Epithelial cell of proximal tubule (primary cell): ENCODE measurements at regions not wholly inside any gene's neighbourhood (a gene's known extent, or its start where the extent isn't known, plus 50 kb on each side); places are given as distances from the start of the nearest gene placed in this dataset.

Experiments
- DNase-seq: peaks from one replicate; pipeline ENCODE4 v3.0.0-alpha.2; 2011; ENCODE audit warnings: low read depth
- H3K4me3 ChIP-seq: 2 replicates; pipeline ENCODE4 v1.5.1; 2011; ENCODE audit warnings: low read depth, mild to moderate bottlenecking, low read length
- CTCF ChIP-seq: conservative IDR thresholded peaks from 2 replicates; pipeline ENCODE4 v1.5.1; 2012; ENCODE audit warnings: low read depth, mild to moderate bottlenecking, low read length

GRCh38 chr5:68484307-68485068 lies 268.9 kb downstream of the PIK3R1 start:
- TF ChIP-seq CTCF = no peak
- no peak for DNase-seq
- no peak overlapping the region for H3K4me3 ChIP-seq

DNA sequence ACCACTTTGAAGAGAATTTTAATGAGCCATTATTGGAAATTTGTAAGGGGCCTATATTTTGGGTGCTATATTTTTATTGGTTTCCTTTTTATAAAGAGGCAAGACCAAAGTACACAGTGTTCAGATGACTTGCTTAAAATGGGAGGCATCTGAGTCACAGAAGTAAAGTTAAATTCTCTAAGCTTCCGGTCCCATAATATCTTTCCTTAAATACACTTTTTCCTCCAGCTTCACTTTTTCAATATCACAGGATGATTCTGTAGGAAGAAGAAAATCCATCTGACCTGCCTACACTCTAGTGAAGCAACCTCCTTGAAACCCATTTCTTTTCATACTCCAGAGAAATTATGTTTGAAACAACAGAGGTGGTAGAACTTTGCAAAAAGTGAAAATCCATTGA lies 274.0 kb downstream of the PIK3R1 start:
- no peak for TF ChIP-seq CTCF
- H3K4me3 ChIP-seq = no peak overlapping the region
- no peak for DNase-seq

DNA sequence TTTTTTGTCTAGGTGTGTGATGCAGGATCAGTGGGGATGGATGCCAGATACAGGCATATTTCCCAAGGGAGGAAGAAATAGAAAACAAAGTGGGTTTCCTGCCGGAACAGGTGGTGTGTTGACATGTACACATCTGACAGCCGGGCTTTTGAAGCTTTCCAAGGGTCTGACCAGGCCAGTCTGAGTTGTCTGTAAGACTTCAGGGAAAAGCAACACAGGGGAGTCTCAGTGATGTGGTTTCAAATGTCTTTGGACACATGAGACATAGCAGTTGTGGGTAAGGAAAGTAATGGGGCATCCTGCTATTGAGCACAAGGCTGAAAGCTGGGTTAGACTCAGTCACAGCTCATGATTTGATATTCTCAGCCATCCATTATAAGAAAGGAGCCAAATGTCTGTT lies 274.9 kb downstream of the PIK3R1 start:
- TF ChIP-seq CTCF = no peak
- no peak overlapping the region for H3K4me3 ChIP-seq
- DNase-seq = no peak

- DNase-seq = no peak
- no peak for TF ChIP-seq CTCF
- H3K4me3 ChIP-seq = no peak overlapping the region
These were observed 279.2 kb downstream of the PIK3R1 start for GRCh38 chr5:68494771-68495170.

DNA sequence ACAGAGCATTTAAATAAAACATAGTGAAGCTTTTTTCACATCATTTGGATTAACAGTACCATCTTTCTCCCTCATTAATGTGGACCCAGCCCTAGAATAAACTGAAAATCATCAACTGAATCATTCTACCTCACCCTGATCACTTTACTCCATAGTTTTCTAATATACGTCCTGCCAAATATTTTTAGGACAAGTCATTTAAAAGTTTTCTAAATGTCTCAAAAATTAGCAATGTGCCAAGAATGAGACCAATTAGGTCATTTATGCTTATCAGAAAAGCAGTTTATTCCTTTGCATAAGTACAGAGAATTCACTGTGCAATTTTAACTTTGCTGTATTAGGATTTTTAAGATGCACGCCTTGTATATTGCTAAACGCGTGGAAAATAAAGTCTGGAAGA lies 284.4 kb downstream of the PIK3R1 start:
- H3K4me3 ChIP-seq = no peak overlapping the region
- TF ChIP-seq CTCF = no peak
- no peak for DNase-seq

DNA sequence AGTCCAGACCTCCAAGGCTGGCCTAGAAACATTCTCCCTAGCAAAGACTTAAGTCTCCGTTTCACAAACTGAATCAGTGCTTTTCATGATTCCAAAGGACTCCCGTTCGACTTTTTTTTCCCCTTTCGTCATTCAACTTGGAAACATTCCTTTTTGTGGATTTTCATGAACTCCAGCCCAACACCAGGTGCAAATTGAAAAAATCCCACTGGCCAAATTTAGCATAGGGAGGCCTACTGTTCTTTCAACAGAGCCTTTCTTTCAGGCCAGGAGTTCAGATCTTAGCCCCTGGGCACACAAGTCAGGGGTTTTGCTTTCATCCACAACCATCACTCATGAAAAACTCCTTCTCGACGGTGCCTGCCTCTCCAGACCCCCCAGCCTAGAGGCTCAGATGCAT lies 285.3 kb downstream of the PIK3R1 start:
- no peak for DNase-seq
- no peak overlapping the region for H3K4me3 ChIP-seq
- no peak for TF ChIP-seq CTCF

- no peak overlapping the region for H3K4me3 ChIP-seq
- no peak for TF ChIP-seq CTCF
- no peak for DNase-seq
These were observed 287.0 kb downstream of the PIK3R1 start for GRCh38 chr5:68502531-68502930.
